Panc1 (cell line): ENCODE measurements at regions not wholly inside any gene's neighbourhood (a gene's known extent, or its start where the extent isn't known, plus 50 kb on each side); places are given as distances from the start of the nearest gene placed in this dataset.

Experiments
- CTCF ChIP-seq: fragments of 450-650 bp; IDR thresholded peaks from 2 replicates; pipeline ENCODE4 v1.5.1; 2017; ENCODE audit warnings: mild to moderate bottlenecking
- TCF7L2 ChIP-seq: IDR thresholded peaks from 2 replicates; pipeline ENCODE4 v1.6.1; 2011; ENCODE audit warnings: mild to moderate bottlenecking, low read depth, low read length, inconsistent platforms

- TF ChIP-seq CTCF = no peak
- no peak for TF ChIP-seq TCF7L2
Observed at GRCh38 chr9:89887286-89887685, 282.5 kb downstream of the GADD45G start.
